ENCODE measurements at regions not wholly inside any gene's neighbourhood (a gene's known extent, or its start where the extent isn't known, plus 50 kb on each side); places are given as distances from the start of the nearest gene placed in this dataset.

- DNase-seq (ENCODE audit: low read depth in 2 of 2): no peak
Observed at GRCh38 chr5:3818624-3819023, 223.0 kb downstream of the IRX1 start.

GRCh38 chr5:3825531-3826451, 230.2 kb downstream of the IRX1 start:
- no peak for DNase-seq (ENCODE audit: low read depth in 2 of 2)

GRCh38 chr5:3827624-3828023, 232.0 kb downstream of the IRX1 start:
- DNase-seq (ENCODE audit: low read depth in 2 of 2): no peak

GRCh38 chr5:3828761-3829160, 233.1 kb downstream of the IRX1 start:
- DNase-seq (ENCODE audit: low read depth in 2 of 2): no peak

- DNase-seq (ENCODE audit: low read depth in 2 of 2): no peak
Observed at GRCh38 chr5:3833566-3833965, 237.9 kb downstream of the IRX1 start.

- DNase-seq (ENCODE audit: low read depth in 2 of 2): no peak
Observed at GRCh38 chr5:3835811-3836210, 240.2 kb downstream of the IRX1 start.

GRCh38 chr5:3836528-3836927, 240.9 kb downstream of the IRX1 start:
- no peak for DNase-seq (ENCODE audit: low read depth in 2 of 2)

GRCh38 chr5:3837506-3837905, 241.9 kb downstream of the IRX1 start:
- DNase-seq (ENCODE audit: low read depth in 2 of 2): no peak

- DNase-seq (ENCODE audit: low read depth in 2 of 2): no peak
Observed at GRCh38 chr5:3839151-3839550, 243.5 kb downstream of the IRX1 start.

GRCh38 chr5:3842591-3842990, 247.0 kb downstream of the IRX1 start:
- no peak for DNase-seq (ENCODE audit: low read depth in 2 of 2)

GRCh38 chr5:3843706-3844105, 248.1 kb downstream of the IRX1 start:
- no peak for DNase-seq (ENCODE audit: low read depth in 2 of 2)

- no peak for DNase-seq (ENCODE audit: low read depth in 2 of 2)
Observed at GRCh38 chr5:3844266-3844665, 248.6 kb downstream of the IRX1 start.

- DNase-seq (ENCODE audit: low read depth in 2 of 2): no peak
Observed at GRCh38 chr5:3845230-3845629, 249.6 kb downstream of the IRX1 start.

- no peak for DNase-seq (ENCODE audit: low read depth in 2 of 2)
Observed at GRCh38 chr5:3852161-3852916, 256.7 kb downstream of the IRX1 start.

GRCh38 chr5:3853362-3853761, 257.7 kb downstream of the IRX1 start:
- DNase-seq (ENCODE audit: low read depth in 2 of 2): no peak

- DNase-seq (ENCODE audit: low read depth in 2 of 2): no peak
Observed at GRCh38 chr5:3854188-3854821, 258.7 kb downstream of the IRX1 start.

- no peak for DNase-seq (ENCODE audit: low read depth in 2 of 2)
Observed at GRCh38 chr5:3856036-3856435, 260.4 kb downstream of the IRX1 start.

GRCh38 chr5:3858524-3858923, 262.9 kb downstream of the IRX1 start:
- no peak for DNase-seq (ENCODE audit: low read depth in 2 of 2)

GRCh38 chr5:3862906-3863305, 267.3 kb downstream of the IRX1 start:
- DNase-seq (ENCODE audit: low read depth in 2 of 2): no peak

GRCh38 chr5:3875144-3875543, 279.5 kb downstream of the IRX1 start:
- DNase-seq (ENCODE audit: low read depth in 2 of 2): no peak

- no peak for DNase-seq (ENCODE audit: low read depth in 2 of 2)
Observed at GRCh38 chr5:3878267-3878666, 282.6 kb downstream of the IRX1 start.

- DNase-seq (ENCODE audit: low read depth in 2 of 2): no peak
Observed at GRCh38 chr5:3883040-3883439, 287.4 kb downstream of the IRX1 start.
